GM18526 (cell line): ENCODE measurements at regions not wholly inside any gene's neighbourhood (a gene's known extent, or its start where the extent isn't known, plus 50 kb on each side); places are given as distances from the start of the nearest gene placed in this dataset.

Experiments used
- POLR2A ChIP-seq: IDR thresholded peaks from 3 replicates; pipeline ENCODE4 v1.6.1; 2011; ENCODE audit not compliant: insufficient read length; ENCODE audit errors: extremely low read depth

GRCh38 chr22:48551716-48552268 is 1275.9 kb downstream of the BRD1 start:
- no peak for TF ChIP-seq POLR2A

DNA sequence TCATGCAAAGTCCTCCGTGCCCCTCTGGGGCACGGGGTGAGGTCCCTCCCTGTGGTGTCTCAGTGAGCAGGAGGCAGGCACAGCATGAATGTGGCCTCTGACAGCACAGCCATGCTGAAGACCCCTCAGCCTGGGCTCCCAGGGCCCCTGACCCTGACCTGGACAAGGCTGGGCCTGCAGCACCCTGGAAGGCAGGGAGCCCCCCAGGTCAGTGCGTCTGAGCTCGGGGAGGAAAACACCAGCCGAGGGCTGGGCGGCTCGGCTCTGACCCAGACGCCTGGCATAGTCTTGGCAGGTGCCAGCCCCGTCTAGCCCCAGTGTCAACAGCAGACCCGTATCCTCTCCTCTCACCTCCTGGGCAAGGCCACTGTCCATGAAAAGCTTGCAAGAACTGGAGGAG is 1276.6 kb downstream of the BRD1 start:
- TF ChIP-seq POLR2A: no peak

DNA sequence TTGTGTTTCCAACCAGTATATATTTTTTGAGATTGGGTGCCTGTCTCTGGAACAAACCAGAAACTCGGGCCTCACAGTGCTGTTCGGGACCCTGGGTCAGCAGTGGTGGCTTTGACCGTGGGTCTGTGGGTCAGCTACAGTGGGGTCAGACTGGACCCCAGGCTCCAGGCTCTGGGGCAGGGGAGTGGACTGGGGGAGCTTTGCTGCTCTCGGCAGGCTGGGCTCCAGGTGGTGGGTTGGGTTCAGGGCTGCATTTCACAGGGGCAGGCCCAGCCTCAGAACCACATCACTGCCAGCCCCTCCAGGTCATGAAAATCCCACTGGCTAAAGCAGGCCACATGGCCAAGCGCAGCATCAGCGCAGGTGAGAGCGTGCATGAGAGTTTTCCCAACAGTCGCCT is 1279.3 kb downstream of the BRD1 start:
- TF ChIP-seq POLR2A: no peak

- no peak for TF ChIP-seq POLR2A
These were observed 1279.7 kb downstream of the BRD1 start for GRCh38 chr22:48547971-48548370.

- no peak for TF ChIP-seq POLR2A
These were observed 1280.8 kb downstream of the BRD1 start for GRCh38 chr22:48546653-48547424.

GRCh38 chr22:48545987-48546386 is 1281.7 kb downstream of the BRD1 start:
- TF ChIP-seq POLR2A: no peak

- TF ChIP-seq POLR2A: no peak
These were observed 1286.1 kb downstream of the BRD1 start for GRCh38 chr22:48541401-48542098.

GRCh38 chr22:48539261-48539660 is 1288.4 kb downstream of the BRD1 start:
- no peak for TF ChIP-seq POLR2A

GRCh38 chr22:48538291-48538820 is 1289.3 kb downstream of the BRD1 start:
- TF ChIP-seq POLR2A: no peak

GRCh38 chr22:48537343-48537680 is 1290.4 kb downstream of the BRD1 start:
- TF ChIP-seq POLR2A: no peak

- no peak for TF ChIP-seq POLR2A
These were observed 1290.9 kb downstream of the BRD1 start for GRCh38 chr22:48536541-48537342.

GRCh38 chr22:48535868-48536540 is 1291.7 kb downstream of the BRD1 start:
- no peak for TF ChIP-seq POLR2A

DNA sequence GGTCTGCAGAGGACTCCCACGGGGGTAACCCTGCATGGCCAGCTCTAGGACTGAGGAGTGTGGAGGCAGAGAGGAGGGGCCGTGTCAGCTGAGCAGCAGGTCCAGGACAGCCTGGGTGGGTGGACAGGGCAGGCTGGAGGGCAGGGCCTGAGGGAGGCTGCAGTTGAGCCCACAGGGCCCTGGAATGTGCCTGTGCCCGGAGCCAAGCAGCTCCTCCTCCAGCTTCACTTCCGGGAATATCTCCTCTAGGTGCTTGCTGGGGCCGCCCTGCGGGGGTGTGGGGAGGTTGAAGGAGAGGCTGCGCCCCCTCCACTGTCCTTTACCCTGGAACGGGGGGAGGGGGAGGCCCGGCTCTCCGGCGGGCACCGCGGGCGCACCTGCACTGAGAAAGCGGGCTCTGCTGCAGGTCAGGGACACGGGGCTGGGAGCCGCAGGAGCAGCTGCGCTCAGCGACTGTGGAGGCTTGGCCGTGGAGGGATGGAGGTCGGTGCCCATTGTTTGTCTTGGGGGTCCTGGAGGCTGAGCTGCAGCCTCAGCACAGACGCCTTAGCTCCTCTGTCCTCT is 1293.2 kb downstream of the BRD1 start:
- no peak for TF ChIP-seq POLR2A

GRCh38 chr22:48532986-48533385 is 1294.7 kb downstream of the BRD1 start:
- TF ChIP-seq POLR2A: no peak
